Endothelial cell of umbilical vein (primary cell): ENCODE measurements at regions not wholly inside any gene's neighbourhood (a gene's known extent, or its start where the extent isn't known, plus 50 kb on each side); places are given as distances from the start of the nearest gene placed in this dataset.

Experiments used
- CTCF ChIP-seq, 2 donors: IDR thresholded peaks; 1 replicate in 1 of 2; 2 replicates in 1 of 2; pipeline ENCODE4 v1.5.1; 2011; ENCODE audit warnings: low read length in 2 of 2, mild to moderate bottlenecking in 2 of 2, moderate library complexity in 2 of 2, control low read depth in 1 of 2, inconsistent platforms in 1 of 2, low read depth in 1 of 2; ENCODE audit not compliant: insufficient read depth in 1 of 2; ENCODE audit errors: extremely low read depth in 1 of 2
- POLR2A ChIP-seq: IDR thresholded peaks from 2 replicates; pipeline ENCODE4 v1.6.1; 2012; ENCODE audit warnings: low read depth, mild to moderate bottlenecking, control low read depth, low read length
- POLR2AphosphoS5 ChIP-seq: IDR thresholded peaks from 2 replicates; pipeline ENCODE4 v1.6.1; 2012; ENCODE audit warnings: low read depth, mild to moderate bottlenecking, control low read depth, low read length, moderate library complexity; ENCODE audit not compliant: insufficient read depth

GRCh38 chr5:66343370-66344071, 199.4 kb downstream of the SREK1 start:
- TF ChIP-seq POLR2A (no peak), CTCF (IDR thresholded peaks at IDR 0.05; ENCODE audit: extremely low read depth in 1 of 2, insufficient read depth in 1 of 2, low read depth in 1 of 2, low read length in 2 of 2) (no peak), POLR2AphosphoS5 (no peak)
